SK-N-SH treated with all-trans-retinoic acid at 6 μM for 48 hours (cell line): ENCODE measurements at regions not wholly inside any gene's neighbourhood (a gene's known extent, or its start where the extent isn't known, plus 50 kb on each side); places are given as distances from the start of the nearest gene placed in this dataset.

Experiments
- ATAC-seq: fragments of 200-7000 bp; cut with Tn5 transposase; 3 replicates; pipeline ENCODE4 v1.9.1; 2020; ENCODE audit warnings: mild to moderate bottlenecking, moderate library complexity
- ARNTL ChIP-seq: fragments of 450-650 bp; formaldehyde crosslinking; IDR thresholded peaks from 2 replicates; pipeline ENCODE4 v1.5.0; 2020; ENCODE audit warnings: low read depth, mild to moderate bottlenecking, moderate library complexity, borderline replicate concordance
- BACH2 ChIP-seq: fragments of 250-450 bp; sonication (Bioruptor Pico); IDR thresholded peaks from 2 replicates; pipeline ENCODE4 v1.9.0; 2021; ENCODE audit warnings: mild to moderate bottlenecking, borderline replicate concordance
- CSDC2 ChIP-seq: fragments of 250-450 bp; sonication (Bioruptor Pico); IDR thresholded peaks from 2 replicates; pipeline ENCODE4 v1.5.0; 2020; ENCODE audit warnings: mild to moderate bottlenecking, moderate library complexity
- ESRRG ChIP-seq: fragments of 250-450 bp; sonication (Bioruptor Pico); IDR thresholded peaks from 2 replicates; pipeline ENCODE4 v1.6.1; 2021; ENCODE audit warnings: mild to moderate bottlenecking
- GLIS3 ChIP-seq: fragments of 250-450 bp; sonication (Bioruptor Pico); IDR thresholded peaks from 2 replicates; pipeline ENCODE4 v1.5.0; 2020; ENCODE audit warnings: mild to moderate bottlenecking, moderate library complexity
- ISL1 ChIP-seq: fragments of 250-450 bp; sonication (Bioruptor Pico); IDR thresholded peaks from 2 replicates; pipeline ENCODE4 v2.1.2; 2022; ENCODE audit warnings: mild to moderate bottlenecking, moderate library complexity
- PPARA ChIP-seq: fragments of 250-450 bp; sonication (Bioruptor Pico); IDR thresholded peaks from 2 replicates; pipeline ENCODE4 v1.5.0; 2020; ENCODE audit warnings: mild to moderate bottlenecking, borderline replicate concordance
- SNAI2 ChIP-seq: fragments of 250-450 bp; sonication (Bioruptor Pico); IDR thresholded peaks from 2 replicates; pipeline ENCODE4 v1.5.0; 2020; ENCODE audit warnings: mild to moderate bottlenecking, moderate library complexity
- TCF4 ChIP-seq: fragments of 250-450 bp; sonication (Bioruptor Pico); IDR thresholded peaks from 2 replicates; pipeline ENCODE4 v1.8.0; 2021; ENCODE audit warnings: mild to moderate bottlenecking, moderate library complexity, borderline replicate concordance
- TOX ChIP-seq: fragments of 250-450 bp; sonication (Bioruptor Pico); IDR thresholded peaks from 2 replicates; pipeline ENCODE4 v1.8.0; 2021; ENCODE audit warnings: mild to moderate bottlenecking, moderate library complexity, borderline replicate concordance
- ZC3H10 ChIP-seq: fragments of 250-450 bp; sonication (Bioruptor Pico); IDR thresholded peaks from 2 replicates; pipeline ENCODE4 v1.5.1; 2021; ENCODE audit warnings: mild to moderate bottlenecking, moderate library complexity
- ZFP3 ChIP-seq: fragments of 250-450 bp; sonication (Bioruptor Pico); IDR thresholded peaks from 2 replicates; pipeline ENCODE4 v1.5.0; 2020; ENCODE audit warnings: mild to moderate bottlenecking, moderate library complexity
- ZFP30 ChIP-seq: fragments of 450-650 bp; formaldehyde crosslinking; IDR thresholded peaks from 2 replicates; pipeline ENCODE4 v1.5.0; 2022; ENCODE audit warnings: mild to moderate bottlenecking, moderate library complexity
- ZNF565 ChIP-seq: fragments of 450-650 bp; formaldehyde crosslinking; conservative IDR thresholded peaks from 2 replicates; pipeline ENCODE4 v1.5.0; 2020; ENCODE audit warnings: low read depth, mild to moderate bottlenecking, moderate library complexity
- ZNF8 ChIP-seq: fragments of 450-650 bp; formaldehyde crosslinking; IDR thresholded peaks from 2 replicates; pipeline ENCODE4 v1.5.0; 2020; ENCODE audit warnings: mild to moderate bottlenecking, moderate library complexity
- TF ChIP-seq, protein P1 (sequence below): fragments of 250-450 bp; sonication (Bioruptor Pico); IDR thresholded peaks from 2 replicates; pipeline ENCODE4 v1.8.0; 2020; ENCODE audit warnings: mild to moderate bottlenecking, moderate library complexity, borderline replicate concordance
- TF ChIP-seq, protein P2 (sequence below): fragments of 250-450 bp; sonication (Bioruptor Pico); IDR thresholded peaks from 2 replicates; pipeline ENCODE4 v1.5.0; 2020; ENCODE audit warnings: mild to moderate bottlenecking, moderate library complexity
- TF ChIP-seq, protein P3 (sequence below): fragments of 250-450 bp; sonication (Bioruptor Pico); IDR thresholded peaks from 2 replicates; pipeline ENCODE4 v1.8.0; 2021; ENCODE audit warnings: low read depth, mild to moderate bottlenecking, moderate library complexity, borderline replicate concordance
- TF ChIP-seq, protein P4 (sequence below): fragments of 250-450 bp; sonication (Bioruptor Pico); IDR thresholded peaks from 2 replicates; pipeline ENCODE4 v1.5.1; 2021; ENCODE audit warnings: mild to moderate bottlenecking, moderate library complexity
- TF ChIP-seq, protein P5 (sequence below): fragments of 250-450 bp; sonication (Bioruptor Pico); IDR thresholded peaks from 2 replicates; pipeline ENCODE4 v1.5.1; 2020; ENCODE audit warnings: low read depth, mild to moderate bottlenecking, moderate library complexity

DNA sequence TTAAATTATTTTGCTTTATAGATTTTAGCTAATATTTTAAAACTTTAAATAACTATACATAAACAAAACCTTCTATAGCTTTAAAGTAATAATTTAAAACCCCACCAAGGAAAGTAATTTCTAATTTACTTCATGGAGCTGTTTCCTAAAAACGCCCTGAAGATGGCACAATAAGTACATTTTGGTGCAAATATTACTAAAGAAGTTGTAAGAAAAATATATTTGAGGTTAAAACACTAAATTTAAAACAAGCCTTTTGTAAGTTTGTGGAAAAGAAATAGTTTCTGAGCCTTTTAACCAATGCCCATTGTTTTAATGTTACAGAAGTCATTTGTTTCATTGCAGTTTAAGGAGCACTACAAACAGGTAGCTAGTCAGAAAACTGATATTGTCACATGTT is 137.4 kb upstream of the AGA start:
- ATAC-seq: no peak
- TF ChIP-seq ZC3H10 (CRISPR knock-in tag): no peak
- TF ChIP-seq, protein P1, sequence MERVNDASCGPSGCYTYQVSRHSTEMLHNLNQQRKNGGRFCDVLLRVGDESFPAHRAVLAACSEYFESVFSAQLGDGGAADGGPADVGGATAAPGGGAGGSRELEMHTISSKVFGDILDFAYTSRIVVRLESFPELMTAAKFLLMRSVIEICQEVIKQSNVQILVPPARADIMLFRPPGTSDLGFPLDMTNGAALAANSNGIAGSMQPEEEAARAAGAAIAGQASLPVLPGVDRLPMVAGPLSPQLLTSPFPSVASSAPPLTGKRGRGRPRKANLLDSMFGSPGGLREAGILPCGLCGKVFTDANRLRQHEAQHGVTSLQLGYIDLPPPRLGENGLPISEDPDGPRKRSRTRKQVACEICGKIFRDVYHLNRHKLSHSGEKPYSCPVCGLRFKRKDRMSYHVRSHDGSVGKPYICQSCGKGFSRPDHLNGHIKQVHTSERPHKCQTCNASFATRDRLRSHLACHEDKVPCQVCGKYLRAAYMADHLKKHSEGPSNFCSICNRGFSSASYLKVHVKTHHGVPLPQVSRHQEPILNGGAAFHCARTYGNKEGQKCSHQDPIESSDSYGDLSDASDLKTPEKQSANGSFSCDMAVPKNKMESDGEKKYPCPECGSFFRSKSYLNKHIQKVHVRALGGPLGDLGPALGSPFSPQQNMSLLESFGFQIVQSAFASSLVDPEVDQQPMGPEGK (CRISPR knock-in tag): no peak
- no peak for TF ChIP-seq ARNTL (CRISPR knock-in tag)
- no peak for TF ChIP-seq ESRRG (CRISPR knock-in tag)
- no peak for TF ChIP-seq PPARA (CRISPR knock-in tag)
- TF ChIP-seq BACH2 (CRISPR knock-in tag): no peak
- no peak for TF ChIP-seq TOX (CRISPR knock-in tag)
- TF ChIP-seq TCF4 (CRISPR knock-in tag): no peak
- TF ChIP-seq, protein P2, sequence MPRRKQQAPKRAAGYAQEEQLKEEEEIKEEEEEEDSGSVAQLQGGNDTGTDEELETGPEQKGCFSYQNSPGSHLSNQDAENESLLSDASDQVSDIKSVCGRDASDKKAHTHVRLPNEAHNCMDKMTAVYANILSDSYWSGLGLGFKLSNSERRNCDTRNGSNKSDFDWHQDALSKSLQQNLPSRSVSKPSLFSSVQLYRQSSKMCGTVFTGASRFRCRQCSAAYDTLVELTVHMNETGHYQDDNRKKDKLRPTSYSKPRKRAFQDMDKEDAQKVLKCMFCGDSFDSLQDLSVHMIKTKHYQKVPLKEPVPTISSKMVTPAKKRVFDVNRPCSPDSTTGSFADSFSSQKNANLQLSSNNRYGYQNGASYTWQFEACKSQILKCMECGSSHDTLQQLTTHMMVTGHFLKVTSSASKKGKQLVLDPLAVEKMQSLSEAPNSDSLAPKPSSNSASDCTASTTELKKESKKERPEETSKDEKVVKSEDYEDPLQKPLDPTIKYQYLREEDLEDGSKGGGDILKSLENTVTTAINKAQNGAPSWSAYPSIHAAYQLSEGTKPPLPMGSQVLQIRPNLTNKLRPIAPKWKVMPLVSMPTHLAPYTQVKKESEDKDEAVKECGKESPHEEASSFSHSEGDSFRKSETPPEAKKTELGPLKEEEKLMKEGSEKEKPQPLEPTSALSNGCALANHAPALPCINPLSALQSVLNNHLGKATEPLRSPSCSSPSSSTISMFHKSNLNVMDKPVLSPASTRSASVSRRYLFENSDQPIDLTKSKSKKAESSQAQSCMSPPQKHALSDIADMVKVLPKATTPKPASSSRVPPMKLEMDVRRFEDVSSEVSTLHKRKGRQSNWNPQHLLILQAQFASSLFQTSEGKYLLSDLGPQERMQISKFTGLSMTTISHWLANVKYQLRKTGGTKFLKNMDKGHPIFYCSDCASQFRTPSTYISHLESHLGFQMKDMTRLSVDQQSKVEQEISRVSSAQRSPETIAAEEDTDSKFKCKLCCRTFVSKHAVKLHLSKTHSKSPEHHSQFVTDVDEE: no peak
- no peak for TF ChIP-seq ZNF565 (CRISPR knock-in tag)
- no peak for TF ChIP-seq CSDC2 (CRISPR knock-in tag)
- no peak for TF ChIP-seq ISL1
- no peak for TF ChIP-seq GLIS3 (CRISPR knock-in tag)
- TF ChIP-seq, protein P3, sequence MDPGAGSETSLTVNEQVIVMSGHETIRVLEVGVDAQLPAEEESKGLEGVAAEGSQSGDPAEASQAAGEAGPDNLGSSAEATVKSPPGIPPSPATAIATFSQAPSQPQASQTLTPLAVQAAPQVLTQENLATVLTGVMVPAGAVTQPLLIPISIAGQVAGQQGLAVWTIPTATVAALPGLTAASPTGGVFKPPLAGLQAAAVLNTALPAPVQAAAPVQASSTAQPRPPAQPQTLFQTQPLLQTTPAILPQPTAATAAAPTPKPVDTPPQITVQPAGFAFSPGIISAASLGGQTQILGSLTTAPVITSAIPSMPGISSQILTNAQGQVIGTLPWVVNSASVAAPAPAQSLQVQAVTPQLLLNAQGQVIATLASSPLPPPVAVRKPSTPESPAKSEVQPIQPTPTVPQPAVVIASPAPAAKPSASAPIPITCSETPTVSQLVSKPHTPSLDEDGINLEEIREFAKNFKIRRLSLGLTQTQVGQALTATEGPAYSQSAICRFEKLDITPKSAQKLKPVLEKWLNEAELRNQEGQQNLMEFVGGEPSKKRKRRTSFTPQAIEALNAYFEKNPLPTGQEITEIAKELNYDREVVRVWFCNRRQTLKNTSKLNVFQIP: no peak
- no peak for TF ChIP-seq ZFP30 (CRISPR knock-in tag)
- no peak for TF ChIP-seq ZFP3

DNA sequence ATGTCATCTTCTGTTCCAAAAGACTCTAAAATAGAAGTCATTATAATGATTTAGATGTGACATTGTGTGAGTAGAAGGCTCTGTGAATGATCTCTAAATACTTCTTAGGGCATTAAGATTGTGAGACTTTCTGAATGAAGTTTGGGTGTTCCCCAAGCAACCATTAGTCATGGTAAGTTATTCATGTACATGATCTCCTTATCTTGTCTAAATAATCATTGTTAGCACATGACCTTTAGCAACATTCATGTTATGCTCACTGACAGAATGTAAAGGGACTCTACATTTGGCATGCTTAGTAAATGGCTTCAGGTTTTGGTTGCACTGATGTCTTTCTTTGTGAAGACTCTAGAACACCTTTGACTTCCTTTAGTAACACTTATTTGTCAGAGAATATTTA is 140.8 kb upstream of the AGA start:
- ATAC-seq: no peak
- TF ChIP-seq ESRRG (CRISPR knock-in tag): no peak
- TF ChIP-seq SNAI2 (CRISPR knock-in tag): no peak
- TF ChIP-seq, protein P4, sequence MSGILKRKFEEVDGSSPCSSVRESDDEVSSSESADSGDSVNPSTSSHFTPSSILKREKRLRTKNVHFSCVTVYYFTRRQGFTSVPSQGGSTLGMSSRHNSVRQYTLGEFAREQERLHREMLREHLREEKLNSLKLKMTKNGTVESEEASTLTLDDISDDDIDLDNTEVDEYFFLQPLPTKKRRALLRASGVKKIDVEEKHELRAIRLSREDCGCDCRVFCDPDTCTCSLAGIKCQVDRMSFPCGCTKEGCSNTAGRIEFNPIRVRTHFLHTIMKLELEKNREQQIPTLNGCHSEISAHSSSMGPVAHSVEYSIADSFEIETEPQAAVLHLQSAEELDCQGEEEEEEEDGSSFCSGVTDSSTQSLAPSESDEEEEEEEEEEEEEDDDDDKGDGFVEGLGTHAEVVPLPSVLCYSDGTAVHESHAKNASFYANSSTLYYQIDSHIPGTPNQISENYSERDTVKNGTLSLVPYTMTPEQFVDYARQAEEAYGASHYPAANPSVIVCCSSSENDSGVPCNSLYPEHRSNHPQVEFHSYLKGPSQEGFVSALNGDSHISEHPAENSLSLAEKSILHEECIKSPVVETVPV (CRISPR knock-in tag): no peak
- TF ChIP-seq ZNF8: no peak
- TF ChIP-seq ZFP3: no peak
- TF ChIP-seq BACH2 (CRISPR knock-in tag): no peak
- TF ChIP-seq, protein P3: no peak
- TF ChIP-seq, protein P5, sequence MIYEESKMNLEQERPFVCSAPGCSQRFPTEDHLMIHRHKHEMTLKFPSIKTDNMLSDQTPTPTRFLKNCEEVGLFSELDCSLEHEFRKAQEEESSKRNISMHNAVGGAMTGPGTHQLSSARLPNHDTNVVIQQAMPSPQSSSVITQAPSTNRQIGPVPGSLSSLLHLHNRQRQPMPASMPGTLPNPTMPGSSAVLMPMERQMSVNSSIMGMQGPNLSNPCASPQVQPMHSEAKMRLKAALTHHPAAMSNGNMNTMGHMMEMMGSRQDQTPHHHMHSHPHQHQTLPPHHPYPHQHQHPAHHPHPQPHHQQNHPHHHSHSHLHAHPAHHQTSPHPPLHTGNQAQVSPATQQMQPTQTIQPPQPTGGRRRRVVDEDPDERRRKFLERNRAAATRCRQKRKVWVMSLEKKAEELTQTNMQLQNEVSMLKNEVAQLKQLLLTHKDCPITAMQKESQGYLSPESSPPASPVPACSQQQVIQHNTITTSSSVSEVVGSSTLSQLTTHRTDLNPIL (CRISPR knock-in tag): no peak

DNA sequence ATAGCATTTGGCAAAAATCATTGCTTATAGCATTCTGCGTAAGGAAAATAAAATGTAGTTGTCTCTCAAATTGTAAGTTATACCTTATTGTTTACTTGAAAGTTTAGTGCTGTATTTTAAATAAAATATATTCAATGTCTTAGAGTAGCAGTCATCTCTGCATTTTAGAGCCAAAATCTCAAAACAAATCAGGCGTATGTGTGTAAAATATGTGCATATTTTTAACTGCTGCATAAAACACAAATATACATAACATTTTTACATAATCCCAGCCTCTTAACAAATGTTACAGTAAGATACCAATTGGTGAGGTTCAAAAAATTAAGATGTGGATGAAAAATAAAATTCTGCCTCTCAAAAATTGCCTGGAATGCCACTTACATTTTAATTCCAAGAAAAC is 145.8 kb upstream of the AGA start:
- ATAC-seq: no peak
- TF ChIP-seq ZNF565 (CRISPR knock-in tag) (no peak), ZFP3 (no peak)
